PC-3 (cell line): ENCODE measurements at regions not wholly inside any gene's neighbourhood (a gene's known extent, or its start where the extent isn't known, plus 50 kb on each side); places are given as distances from the start of the nearest gene placed in this dataset.
A peak's percentile ranks its signal among the peaks of the same experiment; 100 is the strongest.

Experiments used
- ATAC-seq: fragments of 200-7000 bp; cut with Tn5 transposase; 2 replicates; pipeline ENCODE4 v1.9.1; 2020; ENCODE audit warnings: mild to moderate bottlenecking, moderate library complexity
- BruUV-seq: library from RNA; stranded (reverse); fragments of 400-500 nt; replicated peaks from 2 replicates; lab custom pipeline; 2021; lab: Mats Ljungman, UMichigan
- CTCF ChIA-PET: fragments of 300-600 bp; sonication (Branson Sonifier 250); formaldehyde crosslinking; loops from one replicate; lab custom pipeline; 2022; ENCODE audit warnings: antibody characterized with exemption; lab: Charles Lee
- POLR2A ChIA-PET: fragments of 300-600 bp; sonication (Branson Sonifier 250); formaldehyde crosslinking; loops from one replicate; lab custom pipeline; 2022; ENCODE audit warnings: antibody characterized with exemption; ENCODE audit not compliant: unreplicated experiment; lab: Charles Lee
- DNase-seq: peaks from one replicate; pipeline ENCODE4 v3.0.0-alpha.2; 2015
- H2AFZ ChIP-seq: fragments of 300-600 bp; sonication (generic); 2 replicates; pipeline ENCODE4 v1.6.0; 2016; ENCODE audit warnings: antibody characterized with exemption, low read length
- H3F3A ChIP-seq: fragments of 300-600 bp; sonication (generic); one replicate; pipeline ENCODE4 v1.6.0; 2017; ENCODE audit warnings: antibody characterized with exemption, low read length, control low read depth, mild to moderate bottlenecking; ENCODE audit not compliant: unreplicated experiment
- H3K27ac ChIP-seq: fragments of 300-600 bp; sonication (generic); 2 replicates; pipeline ENCODE4 v1.5.1; 2016; ENCODE audit warnings: mild to moderate bottlenecking, low read length
- H3K27me3 ChIP-seq: fragments of 300-600 bp; sonication (generic); 2 replicates; pipeline ENCODE4 v1.6.1; 2016; ENCODE audit warnings: low read length, mixed read lengths
- H3K36me3 ChIP-seq: fragments of 300-600 bp; sonication (generic); 2 replicates; pipeline ENCODE4 v1.6.1; 2016; ENCODE audit warnings: low read depth, mixed run types, low read length, mixed read lengths
- H3K4me1 ChIP-seq: fragments of 300-600 bp; sonication (generic); 2 replicates; pipeline ENCODE4 v1.5.1; 2016; ENCODE audit warnings: low read length; ENCODE audit not compliant: insufficient read depth
- H3K4me2 ChIP-seq: fragments of 300-600 bp; sonication (generic); 2 replicates; pipeline ENCODE4 v1.6.0; 2016; ENCODE audit warnings: low read length
- H3K4me3 ChIP-seq: fragments of 300-600 bp; sonication (generic); 2 replicates; pipeline ENCODE4 v1.5.1; 2016; ENCODE audit warnings: mild to moderate bottlenecking, low read length, mixed read lengths
- H3K79me2 ChIP-seq: fragments of 300-600 bp; sonication (generic); 2 replicates; pipeline ENCODE4 v1.6.1; 2017; ENCODE audit warnings: low read length, mixed read lengths
- H3K9ac ChIP-seq: fragments of 300-600 bp; sonication (generic); 2 replicates; pipeline ENCODE4 v1.6.0; 2016; ENCODE audit warnings: mild to moderate bottlenecking, low read length
- H3K9me2 ChIP-seq: fragments of 300-600 bp; sonication (generic); replicated peaks from 2 replicates; pipeline ENCODE4 v1.6.1; 2016; ENCODE audit warnings: mixed run types, low read length, mixed read lengths
- H3K9me3 ChIP-seq: fragments of 300-600 bp; sonication (generic); 2 replicates; pipeline ENCODE4 v1.6.1; 2016; ENCODE audit warnings: low read length, mixed read lengths
- H4K20me1 ChIP-seq: fragments of 300-600 bp; sonication (generic); 2 replicates; pipeline ENCODE4 v1.6.1; 2016; ENCODE audit warnings: low read length, mixed read lengths
- CTCF ChIP-seq: fragments of 300-600 bp; sonication (generic); conservative IDR thresholded peaks from 2 replicates; pipeline ENCODE4 v1.5.1; 2017; ENCODE audit warnings: antibody characterized with exemption, low read depth, mild to moderate bottlenecking, low read length
- EZH2 ChIP-seq: fragments of 300-600 bp; sonication (generic); IDR thresholded peaks from one replicate; pipeline ENCODE4 v1.6.1; 2017; ENCODE audit warnings: antibody characterized with exemption, mild to moderate bottlenecking, low read length; ENCODE audit not compliant: unreplicated experiment
- EZH2phosphoT487 ChIP-seq: fragments of 300-600 bp; sonication (generic); IDR thresholded peaks from 2 replicates; pipeline ENCODE4 v1.6.1; 2018; ENCODE audit warnings: mild to moderate bottlenecking, antibody characterized with exemption, low read length, borderline replicate concordance
- intact Hi-C: fragments of 100-400 bp; cut with micrococcal nuclease; formaldehyde crosslinking; loops from 2 replicates; pipeline ENCODE4 v1.9.0; 2023

GRCh38 chr1:157404063-157404501, 148.2 kb downstream of the FCRL5 start:
- H3K4me2 ChIP-seq, result no peak overlapping the region
- H3K4me3 ChIP-seq, result no peak overlapping the region
- intact Hi-C loops, result no loop called here
- no peak overlapping the region for H3K9ac ChIP-seq
- H3K79me2 ChIP-seq, result no peaks in the 10 kb centered on the region
- no peak for ATAC-seq
- H4K20me1 ChIP-seq, result no peaks in the 10 kb centered on the region
- no peaks in the 10 kb centered on the region for H3F3A ChIP-seq
- CTCF ChIA-PET, result no interaction called here
- no peak overlapping the region for H3K27ac ChIP-seq
- peaks cover 54% of the 10 kb centered on the region for H3K27me3 ChIP-seq
- H3K36me3 ChIP-seq, result no peaks in the 10 kb centered on the region
- no peaks in the 10 kb centered on the region for H3K9me3 ChIP-seq
- BruUV-seq, result no TSS peak
- no peak for TF ChIP-seq EZH2phosphoT487
- no peak for TF ChIP-seq EZH2
- TF ChIP-seq CTCF, result no peak
- H2AFZ ChIP-seq, result no peak overlapping the region
- no peaks in the 10 kb centered on the region for H3K9me2 ChIP-seq
- H3K4me1 ChIP-seq, result no peaks in the 10 kb centered on the region
- no peak for DNase-seq
- POLR2A ChIA-PET, result no interaction called here

GRCh38 chr1:157403608-157404007, 148.7 kb downstream of the FCRL5 start:
- no peaks in the 10 kb centered on the region for H3F3A ChIP-seq
- peaks cover 52% of the 10 kb centered on the region for H3K27me3 ChIP-seq
- H3K4me3 ChIP-seq, result no peak overlapping the region
- H3K79me2 ChIP-seq, result no peaks in the 10 kb centered on the region
- no peak overlapping the region for H3K9ac ChIP-seq
- no peaks in the 10 kb centered on the region for H3K9me2 ChIP-seq
- POLR2A ChIA-PET, result no interaction called here
- no TSS peak for BruUV-seq
- ATAC-seq (no peak), DNase-seq (no peak)
- no peak overlapping the region for H2AFZ ChIP-seq
- no peaks in the 10 kb centered on the region for H3K9me3 ChIP-seq
- H3K4me1 ChIP-seq, result no peaks in the 10 kb centered on the region
- H3K27ac ChIP-seq, result no peak overlapping the region
- intact Hi-C loops, result no loop called here
- no peaks in the 10 kb centered on the region for H3K36me3 ChIP-seq
- H4K20me1 ChIP-seq, result no peaks in the 10 kb centered on the region
- H3K4me2 ChIP-seq, result no peak overlapping the region
- CTCF ChIA-PET, result no interaction called here
- TF ChIP-seq EZH2 (no peak), EZH2phosphoT487 (no peak)

- Histone ChIP-seq H2AFZ (no peak overlapping the region), H3K36me3 (no peaks in the 10 kb centered on the region), H3K4me1 (no peaks in the 10 kb centered on the region), H3K79me2 (no peaks in the 10 kb centered on the region), H3K27me3 (peaks cover 48% of the 10 kb centered on the region), H3K27ac (no peak overlapping the region), H3K4me2 (no peak overlapping the region), H3K4me3 (no peak overlapping the region), H4K20me1 (no peaks in the 10 kb centered on the region), H3K9me2 (no peaks in the 10 kb centered on the region), H3K9me3 (no peaks in the 10 kb centered on the region), H3F3A (no peaks in the 10 kb centered on the region), H3K9ac (no peak overlapping the region)
- DNase-seq, result peak; percentile 31
- intact Hi-C loops, result no loop called here
- POLR2A ChIA-PET, result no interaction called here
- TF ChIP-seq EZH2, result no peak
- no peak for TF ChIP-seq CTCF
- TF ChIP-seq EZH2phosphoT487, result no peak
- BruUV-seq, result no TSS peak
- no peak for ATAC-seq
- CTCF ChIA-PET, result no interaction called here
Measured at GRCh38 chr1:157403203-157403602, 149.1 kb downstream of the FCRL5 start.
